ENCODE measurements at regions not wholly inside any gene's neighbourhood (a gene's known extent, or its start where the extent isn't known, plus 50 kb on each side); places are given as distances from the start of the nearest gene placed in this dataset.

DNA sequence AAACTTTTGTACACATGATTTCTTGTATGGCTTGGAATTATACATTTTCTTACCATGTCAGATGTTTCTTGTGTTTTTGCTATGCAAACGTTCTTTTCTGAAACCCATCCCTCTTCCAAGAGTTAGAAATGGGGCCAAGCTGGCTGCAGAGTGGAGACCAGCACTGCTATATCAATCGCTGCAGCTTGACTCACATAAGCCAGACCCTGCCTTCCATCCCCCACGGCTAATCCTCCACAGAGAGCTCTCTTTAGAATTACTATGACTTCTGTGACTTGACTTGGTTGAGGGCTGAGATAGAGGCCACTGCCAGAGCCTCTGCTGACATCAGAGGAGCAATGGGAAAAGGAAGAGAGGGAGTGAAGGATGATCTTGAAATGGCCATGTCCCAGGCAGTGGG is 147.9 kb downstream of the DACT1 start:
- no peak for DNase-seq

DNA sequence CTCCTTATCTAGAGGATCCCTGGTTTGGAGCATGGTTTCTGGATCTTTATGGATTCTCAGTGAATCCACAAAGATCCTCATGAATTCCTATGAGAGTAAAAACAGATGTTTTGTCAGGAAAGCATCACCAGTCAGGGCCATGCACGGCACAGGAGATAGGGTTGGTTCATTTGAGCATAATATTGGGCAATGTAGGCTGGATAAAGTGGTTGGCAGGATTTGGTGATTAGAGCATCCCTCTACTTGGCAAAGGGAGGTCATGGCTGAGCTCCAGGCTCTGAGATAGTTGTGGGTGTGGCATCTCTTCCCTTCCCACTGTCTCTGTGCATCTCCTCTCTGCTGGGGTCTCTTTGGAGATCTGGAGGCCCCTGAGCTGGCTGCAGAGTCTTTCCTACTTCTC is 149.8 kb downstream of the DACT1 start:
- no peak for DNase-seq

DNA sequence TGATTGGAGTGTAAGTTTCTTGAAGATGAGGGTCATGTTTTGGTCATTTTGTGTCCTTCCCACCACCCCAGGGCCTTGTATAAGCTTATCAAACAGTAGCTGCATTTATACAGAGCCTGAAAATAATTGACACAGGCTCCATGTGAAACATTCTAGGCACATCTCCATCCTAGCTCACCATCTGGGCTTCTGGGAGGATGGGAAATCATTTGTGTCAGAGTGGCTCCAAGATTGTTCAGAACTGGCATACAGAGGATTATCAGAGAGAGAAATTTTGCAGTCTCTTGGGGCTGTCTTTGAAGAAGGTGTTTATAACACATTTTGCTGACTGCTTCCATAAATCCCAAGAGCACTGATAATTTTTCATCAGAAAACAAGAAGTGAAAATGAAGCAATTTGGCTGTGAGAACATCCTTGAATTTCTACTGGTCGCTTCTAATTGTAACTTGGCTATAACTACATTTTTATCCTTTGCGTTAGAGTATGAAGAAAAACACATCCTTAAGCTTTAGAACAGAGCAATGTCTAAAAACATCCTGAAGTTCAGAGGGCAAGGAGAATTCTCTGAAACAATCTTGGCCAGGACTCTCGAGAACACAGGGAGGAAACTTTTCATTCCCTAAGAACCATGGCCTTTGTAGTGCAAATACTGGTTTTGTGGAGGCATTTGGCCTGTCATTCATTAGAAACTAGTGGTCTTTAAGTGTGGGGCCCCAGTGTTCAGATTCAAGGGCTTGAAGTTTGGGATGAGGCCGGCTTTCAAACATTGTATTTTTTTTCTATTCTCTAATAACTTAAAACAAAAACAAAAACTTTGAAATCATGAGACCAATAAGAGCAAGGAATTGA is 151.1 kb downstream of the DACT1 start:
- no peak for DNase-seq

DNA sequence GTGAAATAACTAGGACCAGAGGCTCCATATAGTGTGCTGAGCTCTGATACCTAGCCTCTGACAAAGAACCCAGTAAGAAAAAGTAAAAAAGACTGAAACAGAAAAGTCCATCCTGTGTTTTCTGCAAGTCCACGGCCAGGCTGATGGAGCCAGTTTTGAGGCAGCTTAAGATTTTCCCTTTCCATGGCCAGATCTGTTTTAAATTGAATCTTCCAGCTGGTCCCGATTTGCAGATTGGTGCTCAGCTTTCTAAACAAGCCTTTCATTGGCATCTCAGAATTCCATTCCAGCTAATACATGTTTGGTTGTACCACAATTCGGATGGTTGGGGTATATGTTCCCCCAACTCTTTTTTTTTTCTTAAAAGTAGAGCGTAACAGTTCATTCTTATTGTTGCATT is 152.0 kb downstream of the DACT1 start:
- DNase-seq: no peak

DNA sequence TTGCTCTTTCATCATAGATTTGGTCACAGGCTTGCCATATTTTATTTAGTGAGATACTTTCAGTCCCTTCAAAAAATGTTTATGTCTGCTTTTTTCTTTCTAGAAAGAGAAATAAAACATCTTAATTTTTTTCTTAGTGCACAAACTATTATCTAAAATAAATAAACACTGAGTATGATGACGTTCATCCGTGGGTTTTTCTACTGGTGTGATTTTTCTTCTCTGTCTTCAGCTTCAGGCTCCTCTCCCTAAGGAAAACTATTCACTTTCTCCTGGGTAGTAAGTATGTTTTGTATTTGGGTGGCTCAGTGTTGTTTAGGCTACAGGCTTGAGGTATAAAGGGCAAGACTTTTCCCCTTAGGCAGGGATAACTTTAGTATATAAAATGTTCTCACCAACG is 154.7 kb downstream of the DACT1 start:
- no peak for DNase-seq

- DNase-seq: no peak
Measured at GRCh38 chr14:58793131-58793740, 155.5 kb downstream of the DACT1 start.

DNA sequence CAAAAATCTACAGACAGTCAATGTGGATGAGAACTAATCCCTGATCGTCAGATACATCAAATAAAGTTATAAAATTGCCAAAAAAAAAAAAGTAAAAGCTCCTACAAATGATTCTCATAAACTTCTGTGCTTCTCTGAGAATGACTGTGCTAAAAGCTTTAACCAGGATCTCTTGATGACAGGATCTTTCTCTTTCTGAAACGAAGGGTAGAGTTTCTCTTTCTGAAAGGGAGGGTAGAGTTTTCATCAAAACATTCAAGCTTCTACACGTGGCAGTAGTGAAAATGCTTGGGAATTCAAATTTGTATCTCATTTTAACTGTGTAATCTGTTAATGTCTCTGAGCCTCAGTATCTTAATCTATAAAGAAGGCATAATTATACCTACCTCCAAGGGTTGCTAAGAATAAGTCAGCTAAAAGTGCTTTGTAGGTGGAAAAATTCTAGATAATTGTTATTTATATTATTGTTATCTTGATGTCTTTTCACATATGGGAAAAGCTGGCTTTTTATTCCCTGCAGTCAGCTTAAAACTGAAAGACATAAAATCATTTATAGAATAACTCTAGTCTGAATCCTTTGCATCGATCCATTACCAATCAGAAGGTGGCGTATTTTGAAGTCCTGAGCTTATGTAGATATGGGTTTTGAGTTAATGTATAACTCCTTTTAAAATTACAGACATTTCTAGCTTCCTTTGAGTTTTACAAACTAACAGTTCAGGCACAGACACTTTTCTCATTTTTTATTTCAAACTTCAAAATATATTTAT is 157.4 kb downstream of the DACT1 start:
- no peak for DNase-seq

- no peak for DNase-seq
Measured at GRCh38 chr14:58796242-58797009, 158.7 kb downstream of the DACT1 start.

- no peak for DNase-seq
Measured at GRCh38 chr14:58797010-58797429, 159.3 kb downstream of the DACT1 start.

DNA sequence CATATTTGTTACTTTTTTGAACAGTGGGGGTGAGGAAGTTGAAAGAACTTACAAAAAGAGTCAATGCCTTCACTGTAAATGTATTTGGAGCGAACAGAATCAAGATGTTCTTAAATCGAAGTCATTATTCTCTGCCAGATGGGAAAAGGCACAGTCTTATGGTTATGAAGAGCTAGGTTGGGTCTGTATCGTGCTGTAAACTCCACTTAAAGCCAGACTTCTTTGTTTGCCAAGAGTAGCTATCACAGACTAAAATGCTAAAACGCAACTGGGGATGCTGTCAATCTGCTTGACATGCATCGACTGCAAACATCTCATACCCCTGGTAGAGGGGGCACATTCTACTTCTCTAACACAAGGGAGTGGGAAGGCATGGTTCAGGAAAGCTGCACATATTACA is 160.4 kb downstream of the DACT1 start:
- no peak for DNase-seq

DNA sequence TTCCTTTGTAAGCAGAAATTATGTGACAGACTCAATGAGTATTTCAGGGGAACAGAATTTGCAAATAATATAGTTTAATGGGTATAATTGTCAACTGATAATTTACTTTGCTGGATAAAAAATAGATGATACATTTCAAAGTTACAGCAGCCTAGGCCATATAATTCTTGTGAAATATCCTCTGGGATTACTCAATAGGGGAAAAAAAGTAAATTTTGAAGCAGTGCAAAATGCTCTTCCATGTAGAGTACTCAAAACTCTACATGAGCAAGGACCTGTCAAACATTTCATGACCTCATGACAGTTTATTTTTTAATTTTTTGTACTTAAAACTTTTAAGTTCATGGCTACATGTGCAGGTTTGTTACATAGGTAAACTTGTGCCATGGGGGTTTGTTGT is 163.3 kb downstream of the DACT1 start:
- no peak for DNase-seq

GRCh38 chr14:58805057-58805456 is 167.3 kb downstream of the DACT1 start:
- no peak for DNase-seq

- DNase-seq: no peak
Measured at GRCh38 chr14:58805605-58806409, 168.0 kb downstream of the DACT1 start.

GRCh38 chr14:58807191-58807590 is 169.4 kb downstream of the DACT1 start:
- DNase-seq: no peak

GRCh38 chr14:58808828-58809227 is 171.1 kb downstream of the DACT1 start:
- no peak for DNase-seq

DNA sequence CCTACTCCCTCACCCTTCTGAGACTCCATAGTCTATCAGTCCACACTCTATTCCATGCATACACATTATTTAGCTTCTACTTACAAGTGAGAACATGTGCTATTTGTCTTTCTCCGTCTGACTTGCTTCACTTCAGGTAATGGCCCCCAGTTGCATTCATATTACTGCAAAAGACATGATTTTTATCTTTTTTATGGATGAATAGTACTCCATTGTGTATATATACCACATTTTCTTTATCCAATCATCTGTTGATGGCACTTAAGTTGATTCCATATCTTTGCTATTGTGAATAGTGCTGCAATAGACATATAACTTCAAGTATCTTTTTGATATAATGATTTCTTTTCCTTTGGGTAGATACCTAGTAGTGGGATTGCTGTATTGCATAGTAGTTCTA is 171.8 kb downstream of the DACT1 start:
- no peak for DNase-seq

DNA sequence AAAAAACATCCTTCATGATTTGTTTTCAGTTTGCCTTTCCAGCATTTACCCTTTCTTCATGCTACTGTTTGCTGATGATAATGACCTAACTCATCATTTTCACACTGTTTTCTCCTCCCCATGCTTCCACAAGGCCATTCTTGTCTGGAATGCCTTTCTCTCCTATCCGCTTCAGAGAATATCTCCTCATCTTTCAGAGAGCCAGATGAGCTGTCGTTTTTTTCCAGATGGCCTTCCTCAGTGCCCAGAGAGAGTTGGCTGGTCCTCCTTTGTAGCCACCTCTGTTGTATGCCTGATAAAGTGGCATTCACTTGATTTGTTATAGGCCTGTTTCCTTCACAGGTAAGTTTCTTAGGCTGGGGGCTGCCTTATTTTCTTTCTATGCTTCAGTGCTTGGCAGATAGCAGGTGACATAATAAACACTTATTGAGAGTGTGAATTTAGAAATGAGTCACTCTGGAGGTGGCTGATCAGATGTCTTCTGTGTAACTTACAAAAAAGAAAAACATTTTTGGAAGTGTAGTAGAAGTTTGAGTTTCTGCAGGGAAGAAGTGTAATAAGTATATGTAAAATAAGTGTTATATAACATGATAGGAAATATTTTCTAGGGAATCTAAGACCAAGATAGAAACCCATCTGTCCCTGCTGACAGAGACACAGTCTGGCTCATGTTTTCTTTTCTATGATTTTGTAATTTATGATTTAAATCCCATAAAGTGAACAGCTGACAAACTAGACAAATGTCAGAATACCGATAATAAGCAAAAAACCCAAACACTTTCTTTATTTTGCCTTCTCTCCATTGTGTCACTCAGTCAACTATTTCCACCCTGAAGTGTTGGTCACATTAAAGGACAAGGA is 174.5 kb downstream of the DACT1 start:
- no peak for DNase-seq

GRCh38 chr14:58813745-58814144 is 176.0 kb downstream of the DACT1 start:
- DNase-seq: no peak

DNA sequence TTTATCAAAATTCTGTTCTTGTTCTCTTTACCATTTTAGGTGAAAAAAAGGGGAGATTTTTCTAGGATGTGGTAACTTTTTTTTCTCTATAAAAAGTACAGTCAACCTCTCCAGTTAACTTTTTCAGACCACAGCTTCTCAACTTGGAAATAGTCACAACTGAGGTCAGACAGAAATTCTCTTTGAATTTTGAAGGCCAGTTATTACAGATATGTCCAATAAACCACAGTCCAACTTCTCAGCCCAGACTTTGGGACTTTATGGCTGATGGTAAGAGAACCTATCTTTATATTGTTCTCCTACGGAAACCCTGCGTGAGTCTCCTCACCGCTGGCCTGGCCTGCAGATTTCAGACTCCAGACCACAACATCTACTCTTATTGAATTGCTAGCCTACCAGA is 176.7 kb downstream of the DACT1 start:
- DNase-seq: no peak

- no peak for DNase-seq
Measured at GRCh38 chr14:58815161-58815701, 177.5 kb downstream of the DACT1 start.

DNA sequence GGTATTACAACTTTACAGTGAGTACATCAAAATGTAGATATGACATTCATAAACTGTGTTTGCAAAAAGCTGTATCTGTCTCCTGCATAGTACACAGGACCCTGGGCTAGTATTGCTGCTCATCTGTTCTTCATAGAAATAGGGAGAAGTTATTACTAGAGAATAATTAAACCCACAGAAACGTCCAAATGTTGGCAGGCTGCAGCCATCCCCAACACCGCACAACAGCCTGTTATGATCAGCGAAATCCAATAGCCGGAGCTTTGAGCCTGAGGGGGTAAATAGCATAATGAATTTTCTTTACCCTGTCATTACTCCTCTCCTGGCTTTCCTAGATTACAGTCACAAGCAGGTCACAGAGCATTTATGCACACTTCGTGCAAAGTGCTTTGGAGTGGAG is 178.0 kb downstream of the DACT1 start:
- DNase-seq: no peak
